ENCODE measurements at regions not wholly inside any gene's neighbourhood (a gene's known extent, or its start where the extent isn't known, plus 50 kb on each side); places are given as distances from the start of the nearest gene placed in this dataset.

GRCh38 chr10:64484811-64485330, 963.7 kb downstream of the REEP3 start:
- no peak overlapping the region for H3K4me3 ChIP-seq (ENCODE audit: low read depth, low read length)
- TF ChIP-seq CTCF (IDR thresholded peaks at IDR 0.05; ENCODE audit: low read depth, low read length, missing control alignments) = no peak
- DNase-seq (ENCODE audit: low read depth) = no peak

- TF ChIP-seq CTCF (IDR thresholded peaks at IDR 0.05; ENCODE audit: low read depth, low read length, missing control alignments) = no peak
- no peak for DNase-seq (ENCODE audit: low read depth)
- no peak overlapping the region for H3K4me3 ChIP-seq (ENCODE audit: low read depth, low read length)
Measured at GRCh38 chr10:64486149-64486548, 964.9 kb downstream of the REEP3 start.

DNA sequence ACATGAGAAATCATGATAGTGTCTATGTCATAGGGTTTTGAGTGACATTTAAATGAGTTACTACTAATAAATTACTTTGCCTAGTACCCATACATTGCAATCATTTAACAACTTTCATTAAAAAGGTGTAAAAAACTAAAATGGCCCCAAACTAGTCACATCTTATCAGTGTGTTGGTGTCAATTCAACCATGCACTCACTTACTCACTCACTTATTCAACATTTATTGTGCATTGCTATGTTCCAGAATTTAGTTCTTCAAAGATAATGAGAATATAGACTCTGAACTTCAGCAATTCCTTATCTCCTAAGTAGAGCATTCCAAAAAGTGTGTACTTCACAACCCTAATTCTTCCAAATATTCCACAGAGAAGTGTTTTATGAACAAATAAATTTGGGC, 965.7 kb downstream of the REEP3 start:
- DNase-seq (ENCODE audit: low read depth) = no peak
- no peak overlapping the region for H3K4me3 ChIP-seq (ENCODE audit: low read depth, low read length)
- TF ChIP-seq CTCF (IDR thresholded peaks at IDR 0.05; ENCODE audit: low read depth, low read length, missing control alignments) = no peak

GRCh38 chr10:64494901-64495300, 973.7 kb downstream of the REEP3 start:
- DNase-seq (ENCODE audit: low read depth) = no peak
- H3K4me3 ChIP-seq (ENCODE audit: low read depth, low read length) = no peak overlapping the region

DNA sequence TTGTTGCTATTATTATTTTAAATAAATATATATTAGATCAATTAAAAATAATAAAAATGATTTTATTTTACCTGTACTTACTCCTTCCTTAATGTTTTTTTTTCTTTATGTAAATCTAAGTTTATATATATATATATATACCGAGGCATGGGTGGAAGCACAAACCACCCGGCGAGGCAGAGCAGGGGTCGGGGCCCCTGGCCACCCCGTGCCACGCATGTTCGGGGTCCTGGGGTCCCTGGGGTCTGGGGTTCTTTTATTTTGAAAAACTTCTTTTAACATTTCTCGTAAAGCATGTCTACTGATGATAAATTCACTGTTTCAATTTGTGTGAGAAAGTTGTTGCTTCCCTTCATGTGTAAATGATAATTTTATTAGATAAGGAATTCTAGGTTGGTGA, 976.1 kb downstream of the REEP3 start:
- no peak for TF ChIP-seq CTCF (IDR thresholded peaks at IDR 0.05; ENCODE audit: low read depth, low read length, missing control alignments)
- DNase-seq (ENCODE audit: low read depth) = no peak
- H3K4me3 ChIP-seq (ENCODE audit: low read depth, low read length) = no peak overlapping the region

More at GRCh38 chr10:64494901-64495300, 973.7 kb downstream of the REEP3 start:
- no peak for TF ChIP-seq CTCF (IDR thresholded peaks at IDR 0.05; ENCODE audit: low read depth, low read length, missing control alignments)

- DNase-seq (ENCODE audit: low read depth) = no peak
- TF ChIP-seq CTCF (IDR thresholded peaks at IDR 0.05; ENCODE audit: low read depth, low read length, missing control alignments) = no peak
- H3K4me3 ChIP-seq (ENCODE audit: low read depth, low read length) = no peak overlapping the region
Measured at GRCh38 chr10:64501807-64502206, 980.6 kb downstream of the REEP3 start.

DNA sequence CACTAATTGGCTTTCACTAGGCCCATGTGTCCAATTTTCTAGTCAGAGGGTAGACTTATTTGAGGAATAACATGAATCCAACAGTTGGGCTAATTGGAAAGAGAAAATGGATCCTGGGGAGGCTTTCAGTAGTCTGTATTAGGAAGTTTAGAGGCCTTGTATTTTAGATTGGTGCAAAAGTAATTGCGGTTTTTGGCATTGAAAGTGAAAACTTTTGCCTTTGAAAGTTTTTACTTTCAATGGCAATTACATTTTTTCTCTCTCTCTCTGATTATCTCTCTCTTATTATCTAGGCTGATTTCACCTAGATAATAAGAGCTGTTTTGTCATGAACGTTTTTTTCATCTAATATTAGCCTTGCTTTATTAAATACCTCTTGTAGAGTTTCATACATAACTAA, 981.7 kb downstream of the REEP3 start:
- no peak for TF ChIP-seq CTCF (IDR thresholded peaks at IDR 0.05; ENCODE audit: low read depth, low read length, missing control alignments)
- no peak overlapping the region for H3K4me3 ChIP-seq (ENCODE audit: low read depth, low read length)
- DNase-seq (ENCODE audit: low read depth) = no peak

All from GM12864 (cell line).